HEK293 (cell line): ENCODE measurements at regions not wholly inside any gene's neighbourhood (a gene's known extent, or its start where the extent isn't known, plus 50 kb on each side); places are given as distances from the start of the nearest gene placed in this dataset.

Experiments used
- CTCF ChIA-PET: fragments of 350-600 bp; formaldehyde crosslinking; extraction: SDS; loops from one replicate; lab custom pipeline; 2021; ENCODE audit warnings: antibody characterized with exemption; lab: Yijun Ruan, JAX
- POLR2A ChIA-PET: fragments of 300-600 bp; formaldehyde crosslinking; extraction: SDS; loops from one replicate; lab custom pipeline; 2020; ENCODE audit warnings: antibody characterized with exemption, inconsistent platforms; lab: Yijun Ruan, JAX
- H3K27ac ChIP-seq: fragments of 200-500 bp; sonication (Bioruptor generic); 2 replicates; pipeline ENCODE4 v1.5.1; 2014; ENCODE audit warnings: low read depth, low read length, control low read depth, inconsistent platforms; ENCODE audit errors: extremely low read depth
- H3K36me3 ChIP-seq, 2 experiments: fragments of 200-500 bp in 1 of 2; sonication (Bioruptor generic) in 1 of 2; 1 replicate in 1 of 2; 2 replicates in 1 of 2; pipeline ENCODE4 v1.5.1; 2014 to 2017; ENCODE audit warnings: inconsistent platforms in 2 of 2, low read length in 2 of 2; ENCODE audit not compliant: control insufficient read depth in 2 of 2, insufficient read depth in 1 of 2
- H3K4me1 ChIP-seq: fragments of 200-500 bp; sonication (Bioruptor generic); 2 replicates; pipeline ENCODE4 v1.5.1; 2014; ENCODE audit warnings: mild to moderate bottlenecking, low read length, inconsistent platforms; ENCODE audit not compliant: control insufficient read depth, insufficient read depth
- H3K4me3 ChIP-seq: 2 replicates; pipeline ENCODE4 v1.5.1; 2011; ENCODE audit warnings: low read depth, mild to moderate bottlenecking, control low read depth, low read length, moderate library complexity
- H3K9me3 ChIP-seq: fragments of 200-500 bp; sonication (Bioruptor generic); 2 replicates; pipeline ENCODE4 v1.5.1; 2014; ENCODE audit warnings: low read depth, low read length, inconsistent platforms; ENCODE audit not compliant: control insufficient read depth, insufficient read depth
- EGR2 ChIP-seq: fragments of 450-650 bp; formaldehyde crosslinking; IDR thresholded peaks from 2 replicates; pipeline ENCODE4 v1.5.1; 2016; ENCODE audit warnings: low read depth, missing biosample characterization, missing genetic modification characterization
- FEZF1 ChIP-seq: fragments of 450-650 bp; formaldehyde crosslinking; IDR thresholded peaks from 2 replicates; pipeline ENCODE4 v1.5.1; 2016; ENCODE audit warnings: missing biosample characterization, missing genetic modification characterization
- HOXD13 ChIP-seq: sonication (generic); formaldehyde crosslinking; IDR thresholded peaks from 2 replicates; pipeline ENCODE4 v1.8.0; 2022; ENCODE audit warnings: missing genetic modification reagents, borderline replicate concordance
- IKZF3 ChIP-seq: fragments of 450-650 bp; IDR thresholded peaks from 2 replicates; pipeline ENCODE4 v1.5.0; 2018; ENCODE audit warnings: missing biosample characterization, mild to moderate bottlenecking, missing genetic modification characterization, moderate library complexity
- MEIS1 ChIP-seq: sonication (generic); formaldehyde crosslinking; IDR thresholded peaks from 2 replicates; pipeline ENCODE4 v1.8.1; 2022; ENCODE audit warnings: missing genetic modification reagents, mild to moderate bottlenecking, borderline replicate concordance
- SCRT2 ChIP-seq: fragments of 450-650 bp; formaldehyde crosslinking; IDR thresholded peaks from 2 replicates; pipeline ENCODE4 v1.5.1; 2016; ENCODE audit warnings: missing biosample characterization, missing genetic modification characterization
- SP3 ChIP-seq: fragments of 450-650 bp; formaldehyde crosslinking; IDR thresholded peaks from 2 replicates; pipeline ENCODE4 v1.5.1; 2016; ENCODE audit warnings: missing biosample characterization, missing genetic modification characterization
- ZBTB8A ChIP-seq: fragments of 450-650 bp; formaldehyde crosslinking; IDR thresholded peaks from 2 replicates; pipeline ENCODE4 v1.5.1; 2016; ENCODE audit warnings: missing biosample characterization, missing genetic modification characterization
- ZFHX2 ChIP-seq: fragments of 450-650 bp; formaldehyde crosslinking; conservative IDR thresholded peaks from 2 replicates; pipeline ENCODE4 v1.5.1; 2016; ENCODE audit warnings: missing biosample characterization, missing genetic modification characterization
- ZNF214 ChIP-seq: fragments of 450-650 bp; formaldehyde crosslinking; IDR thresholded peaks from 2 replicates; pipeline ENCODE4 v1.5.1; 2017; ENCODE audit warnings: missing biosample characterization, mild to moderate bottlenecking, missing genetic modification characterization, borderline replicate concordance
- ZNF426 ChIP-seq: fragments of 450-650 bp; formaldehyde crosslinking; IDR thresholded peaks from 2 replicates; pipeline ENCODE4 v1.5.1; 2017; ENCODE audit warnings: missing biosample characterization, missing genetic modification characterization, mild to moderate bottlenecking, inconsistent platforms, moderate library complexity
- ZNF548 ChIP-seq: fragments of 450-650 bp; formaldehyde crosslinking; IDR thresholded peaks from 2 replicates; pipeline ENCODE4 v1.5.1; 2016; ENCODE audit warnings: missing biosample characterization, missing genetic modification characterization
- ZNF664 ChIP-seq: fragments of 450-650 bp; formaldehyde crosslinking; IDR thresholded peaks from 2 replicates; pipeline ENCODE4 v1.5.1; 2016; ENCODE audit warnings: missing biosample characterization, missing genetic modification characterization
- ZNF768 ChIP-seq: fragments of 450-650 bp; formaldehyde crosslinking; IDR thresholded peaks from 2 replicates; pipeline ENCODE4 v1.5.1; 2018; ENCODE audit warnings: missing biosample characterization, mild to moderate bottlenecking, missing genetic modification characterization
- TF ChIP-seq, protein P1 (sequence below): fragments of 450-650 bp; formaldehyde crosslinking; IDR thresholded peaks from 2 replicates; pipeline ENCODE4 v1.5.1; 2016; ENCODE audit warnings: missing biosample characterization, missing genetic modification characterization
- TF ChIP-seq, protein P2 (sequence below): fragments of 450-650 bp; formaldehyde crosslinking; IDR thresholded peaks from 2 replicates; pipeline ENCODE4 v1.5.1; 2016; ENCODE audit warnings: missing biosample characterization, missing genetic modification characterization, borderline replicate concordance
- TF ChIP-seq, protein P3 (sequence below): fragments of 450-650 bp; formaldehyde crosslinking; IDR thresholded peaks from 2 replicates; pipeline ENCODE4 v1.5.1; 2016; ENCODE audit warnings: missing biosample characterization, missing genetic modification characterization
- TF ChIP-seq, protein P4 (sequence below): fragments of 450-650 bp; formaldehyde crosslinking; IDR thresholded peaks from 2 replicates; pipeline ENCODE4 v1.5.1; 2017; ENCODE audit warnings: missing biosample characterization, missing genetic modification characterization
- TF ChIP-seq, protein P5 (sequence below): fragments of 450-650 bp; formaldehyde crosslinking; IDR thresholded peaks from 2 replicates; pipeline ENCODE4; 2016; ENCODE audit warnings: missing biosample characterization, missing genetic modification characterization

DNA sequence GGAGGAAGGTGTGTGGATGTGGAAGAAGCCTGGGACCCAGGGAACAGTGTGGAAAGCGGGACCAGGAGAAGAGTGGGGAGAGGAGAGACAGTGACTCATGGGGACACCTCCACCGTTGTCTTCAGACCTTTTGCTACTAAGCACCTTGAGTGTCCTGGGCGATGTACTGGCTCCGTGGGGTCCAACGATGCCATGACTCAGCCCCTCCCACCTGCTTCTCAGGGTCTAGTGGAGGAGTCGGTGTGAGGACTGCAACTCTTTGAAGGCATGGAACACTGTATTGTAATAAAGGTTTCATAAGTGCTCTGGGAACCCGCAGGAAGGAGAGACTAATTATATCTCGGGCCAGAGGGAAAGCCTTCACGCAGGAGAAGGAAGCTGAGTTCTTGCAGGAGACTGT, 166.9 kb upstream of the KL start:
- TF ChIP-seq EGR2, result peak; percentile 59; the same call in 1 of the 2 replicates
- peak; percentile 71 for TF ChIP-seq ZFHX2
- TF ChIP-seq ZNF214 (tag by site-specific recombination), result no peak
- TF ChIP-seq, all 188 proteins: peak for 2
- Histone ChIP-seq H3K9me3 (no peaks in the 10 kb centered on the region), H3K36me3 (no peaks in the 10 kb centered on the region), H3K27ac (no peak overlapping the region), H3K4me3 (no peak overlapping the region), H3K4me1 (peaks cover 13% of the 10 kb centered on the region)
- ChIA-PET CTCF (interaction anchor here (0.6 kb wide), 1 partner anchor 11 kb away, joined by 3 read pairs; no protein-coding TSS in a partner anchor), POLR2A (interaction anchor here (0.7 kb wide), 1 partner anchor 75 kb away, joined by 3 read pairs; no protein-coding TSS in a partner anchor)

DNA sequence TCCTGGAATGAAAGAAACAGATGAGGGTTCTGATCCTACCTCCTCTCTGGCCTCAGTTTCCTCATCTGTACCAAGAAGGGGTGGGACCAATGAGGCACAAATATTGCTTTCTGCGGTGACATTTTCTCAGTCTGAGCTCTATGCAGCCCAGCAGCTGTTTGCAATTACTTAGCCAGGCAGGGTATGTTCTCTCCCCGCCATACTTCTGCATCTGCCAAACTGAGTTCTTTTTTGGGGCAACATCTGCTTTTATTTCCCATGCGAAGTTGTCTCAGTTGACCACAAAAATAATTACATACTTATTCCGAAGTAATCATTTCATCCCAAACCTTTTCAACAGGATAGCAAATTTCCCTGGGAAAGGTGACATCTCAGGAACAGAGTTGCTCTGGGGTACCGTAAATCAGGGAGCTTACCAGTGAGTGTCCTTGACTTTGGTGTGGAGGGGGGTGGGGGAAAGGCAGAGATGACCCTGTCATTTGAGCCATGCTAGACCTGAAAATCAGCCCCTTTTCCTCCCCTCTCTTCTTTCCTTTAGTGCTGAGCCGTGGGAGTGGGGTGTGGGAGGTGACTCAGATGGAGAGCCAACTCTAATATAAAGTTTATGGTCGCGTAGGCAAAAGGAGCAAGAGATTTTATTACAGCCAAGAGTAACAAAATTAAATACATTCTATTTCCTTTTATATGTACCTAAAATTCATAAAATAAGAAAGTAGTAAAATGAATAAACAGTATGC, 165.7 kb upstream of the KL start:
- no peaks in the 10 kb centered on the region for H3K9me3 ChIP-seq
- H3K27ac ChIP-seq, result no peak overlapping the region
- POLR2A ChIA-PET, result interaction anchor here (0.5 kb wide), 1 partner anchor 64 kb away, joined by 3 read pairs; no protein-coding TSS in a partner anchor
- TF ChIP-seq MEIS1 (CRISPR knock-in tag), result no peak
- peak; percentile 87 for TF ChIP-seq ZFHX2
- TF ChIP-seq SCRT2, result no peak
- TF ChIP-seq HOXD13 (CRISPR knock-in tag), result no peak
- TF ChIP-seq FEZF1, result no peak
- TF ChIP-seq ZNF214 (tag by site-specific recombination), result no peak
- TF ChIP-seq EGR2, result peak; percentile 75
- TF ChIP-seq ZNF548 (tag by site-specific recombination), result no peak
- no peak for TF ChIP-seq SP3 (tag by site-specific recombination)
- no peak for TF ChIP-seq ZNF664 (tag by site-specific recombination)
- TF ChIP-seq, protein P1, sequence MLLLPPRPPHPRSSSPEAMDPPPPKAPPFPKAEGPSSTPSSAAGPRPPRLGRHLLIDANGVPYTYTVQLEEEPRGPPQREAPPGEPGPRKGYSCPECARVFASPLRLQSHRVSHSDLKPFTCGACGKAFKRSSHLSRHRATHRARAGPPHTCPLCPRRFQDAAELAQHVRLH (tag by site-specific recombination), result no peak
- H3K36me3 ChIP-seq, result no peaks in the 10 kb centered on the region
- no peak overlapping the region for H3K4me3 ChIP-seq
- CTCF ChIA-PET, result interaction anchor here (0.6 kb wide), 1 partner anchor 85 kb away, joined by 3 read pairs; no protein-coding TSS in a partner anchor
- H3K4me1 ChIP-seq, result peaks cover 13% of the 10 kb centered on the region

DNA sequence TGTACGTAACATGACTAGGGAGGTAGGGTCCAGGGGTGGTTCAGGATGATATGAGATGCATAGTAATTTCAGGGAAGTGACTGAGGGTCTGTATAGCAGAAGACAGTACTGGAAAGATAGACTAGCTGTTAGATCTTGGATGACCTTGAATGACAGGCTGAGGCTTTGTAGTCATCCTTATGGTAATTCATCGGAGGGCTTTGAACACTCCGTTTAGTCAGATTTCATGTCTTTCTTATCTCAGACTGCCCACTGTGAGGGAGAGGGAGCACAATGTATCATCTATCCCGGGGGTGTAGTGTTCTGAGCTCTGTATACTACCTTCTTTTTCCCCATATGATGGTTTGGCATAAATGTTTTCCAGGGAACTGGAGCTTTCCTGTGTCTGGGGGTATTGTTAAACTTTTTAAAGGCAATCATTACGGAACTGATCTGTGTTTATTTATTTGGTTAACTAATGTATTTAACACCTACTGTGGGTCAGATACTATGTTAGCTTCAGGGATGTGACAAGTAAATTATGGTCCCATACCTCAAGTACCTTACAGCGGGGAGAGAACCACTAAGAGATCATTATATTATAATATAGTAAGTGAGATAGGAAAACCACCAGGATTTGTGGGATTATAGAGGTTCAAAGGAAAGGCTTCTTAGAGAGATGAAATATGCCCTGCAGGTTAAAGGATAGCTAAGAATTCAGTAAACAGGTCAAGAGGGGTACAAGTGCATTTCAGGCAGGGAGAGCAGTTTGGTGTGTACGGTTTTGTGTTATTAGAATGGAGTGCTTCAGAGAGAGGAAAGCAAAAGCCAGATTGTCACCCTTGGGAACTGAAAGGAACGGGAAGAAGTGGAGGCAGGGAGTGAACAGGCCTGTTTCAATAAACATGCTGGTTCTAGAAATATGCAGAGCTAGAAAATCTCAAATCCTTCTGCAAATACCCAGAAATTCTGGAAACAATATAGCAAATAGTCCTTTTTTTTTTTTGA, 164.8 kb upstream of the KL start:
- Histone ChIP-seq H3K27ac (no peak overlapping the region), H3K9me3 (no peaks in the 10 kb centered on the region), H3K4me3 (no peak overlapping the region), H3K36me3 (no peaks in the 10 kb centered on the region), H3K4me1 (peaks cover 13% of the 10 kb centered on the region)
- CTCF ChIA-PET, result interaction anchor here (0.6 kb wide), 2 partner anchors 10 to 84 kb away, joined by 3 read pairs; no protein-coding TSS in a partner anchor
- POLR2A ChIA-PET, result interaction anchor here (0.5 to 1.2 kb wide), 2 partner anchors 10 to 63 kb away, joined by 3 to 4 read pairs; no protein-coding TSS in a partner anchor
- no peak for TF ChIP-seq ZNF768 (tag by site-specific recombination)
- TF ChIP-seq IKZF3 (tag by site-specific recombination), result peak; percentile 59
- peak; percentile 25 for TF ChIP-seq ZFHX2
- TF ChIP-seq ZNF426 (tag by site-specific recombination), result no peak
- TF ChIP-seq, protein P2, sequence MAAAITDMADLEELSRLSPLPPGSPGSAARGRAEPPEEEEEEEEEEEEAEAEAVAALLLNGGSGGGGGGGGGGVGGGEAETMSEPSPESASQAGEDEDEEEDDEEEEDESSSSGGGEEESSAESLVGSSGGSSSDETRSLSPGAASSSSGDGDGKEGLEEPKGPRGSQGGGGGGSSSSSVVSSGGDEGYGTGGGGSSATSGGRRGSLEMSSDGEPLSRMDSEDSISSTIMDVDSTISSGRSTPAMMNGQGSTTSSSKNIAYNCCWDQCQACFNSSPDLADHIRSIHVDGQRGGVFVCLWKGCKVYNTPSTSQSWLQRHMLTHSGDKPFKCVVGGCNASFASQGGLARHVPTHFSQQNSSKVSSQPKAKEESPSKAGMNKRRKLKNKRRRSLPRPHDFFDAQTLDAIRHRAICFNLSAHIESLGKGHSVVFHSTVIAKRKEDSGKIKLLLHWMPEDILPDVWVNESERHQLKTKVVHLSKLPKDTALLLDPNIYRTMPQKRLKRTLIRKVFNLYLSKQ (tag by site-specific recombination), result no peak
- TF ChIP-seq, protein P3, sequence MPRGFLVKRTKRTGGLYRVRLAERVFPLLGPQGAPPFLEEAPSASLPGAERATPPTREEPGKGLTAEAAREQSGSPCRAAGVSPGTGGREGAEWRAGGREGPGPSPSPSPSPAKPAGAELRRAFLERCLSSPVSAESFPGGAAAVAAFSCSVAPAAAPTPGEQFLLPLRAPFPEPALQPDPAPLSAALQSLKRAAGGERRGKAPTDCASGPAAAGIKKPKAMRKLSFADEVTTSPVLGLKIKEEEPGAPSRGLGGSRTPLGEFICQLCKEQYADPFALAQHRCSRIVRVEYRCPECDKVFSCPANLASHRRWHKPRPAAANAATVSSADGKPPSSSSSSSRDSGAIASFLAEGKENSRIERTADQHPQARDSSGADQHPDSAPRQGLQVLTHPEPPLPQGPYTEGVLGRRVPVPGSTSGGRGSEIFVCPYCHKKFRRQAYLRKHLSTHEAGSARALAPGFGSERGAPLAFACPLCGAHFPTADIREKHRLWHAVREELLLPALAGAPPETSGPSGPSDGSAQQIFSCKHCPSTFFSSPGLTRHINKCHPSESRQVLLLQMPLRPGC (tag by site-specific recombination), result no peak
- TF ChIP-seq, protein P4, sequence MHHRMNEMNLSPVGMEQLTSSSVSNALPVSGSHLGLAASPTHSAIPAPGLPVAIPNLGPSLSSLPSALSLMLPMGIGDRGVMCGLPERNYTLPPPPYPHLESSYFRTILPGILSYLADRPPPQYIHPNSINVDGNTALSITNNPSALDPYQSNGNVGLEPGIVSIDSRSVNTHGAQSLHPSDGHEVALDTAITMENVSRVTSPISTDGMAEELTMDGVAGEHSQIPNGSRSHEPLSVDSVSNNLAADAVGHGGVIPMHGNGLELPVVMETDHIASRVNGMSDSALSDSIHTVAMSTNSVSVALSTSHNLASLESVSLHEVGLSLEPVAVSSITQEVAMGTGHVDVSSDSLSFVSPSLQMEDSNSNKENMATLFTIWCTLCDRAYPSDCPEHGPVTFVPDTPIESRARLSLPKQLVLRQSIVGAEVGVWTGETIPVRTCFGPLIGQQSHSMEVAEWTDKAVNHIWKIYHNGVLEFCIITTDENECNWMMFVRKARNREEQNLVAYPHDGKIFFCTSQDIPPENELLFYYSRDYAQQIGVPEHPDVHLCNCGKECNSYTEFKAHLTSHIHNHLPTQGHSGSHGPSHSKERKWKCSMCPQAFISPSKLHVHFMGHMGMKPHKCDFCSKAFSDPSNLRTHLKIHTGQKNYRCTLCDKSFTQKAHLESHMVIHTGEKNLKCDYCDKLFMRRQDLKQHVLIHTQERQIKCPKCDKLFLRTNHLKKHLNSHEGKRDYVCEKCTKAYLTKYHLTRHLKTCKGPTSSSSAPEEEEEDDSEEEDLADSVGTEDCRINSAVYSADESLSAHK (tag by site-specific recombination), result no peak
- no peak for TF ChIP-seq ZBTB8A
- TF ChIP-seq, protein P5, sequence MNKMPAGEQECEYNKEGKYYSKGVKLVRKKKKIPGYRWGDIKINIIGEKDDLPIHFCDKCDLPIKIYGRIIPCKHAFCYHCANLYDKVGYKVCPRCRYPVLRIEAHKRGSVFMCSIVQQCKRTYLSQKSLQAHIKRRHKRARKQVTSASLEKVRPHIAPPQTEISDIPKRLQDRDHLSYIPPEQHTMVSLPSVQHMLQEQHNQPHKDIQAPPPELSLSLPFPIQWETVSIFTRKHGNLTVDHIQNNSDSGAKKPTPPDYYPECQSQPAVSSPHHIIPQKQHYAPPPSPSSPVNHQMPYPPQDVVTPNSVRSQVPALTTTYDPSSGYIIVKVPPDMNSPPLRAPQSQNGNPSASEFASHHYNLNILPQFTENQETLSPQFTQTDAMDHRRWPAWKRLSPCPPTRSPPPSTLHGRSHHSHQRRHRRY, result no peak
